HepG2 (cell line): ENCODE measurements at regions not wholly inside any gene's neighbourhood (a gene's known extent, or its start where the extent isn't known, plus 50 kb on each side); places are given as distances from the start of the nearest gene placed in this dataset.
A peak's percentile ranks its signal among the peaks of the same experiment; 100 is the strongest.

Experiments used
- ARNT ChIP-seq: fragments of 450-650 bp; IDR thresholded peaks from 2 replicates; pipeline ENCODE4 v1.6.1; 2017
- ARNTL ChIP-seq: sonication (generic); formaldehyde crosslinking; IDR thresholded peaks from 2 replicates; pipeline ENCODE4 v1.4.0; 2020; ENCODE audit warnings: mild to moderate bottlenecking, missing genetic modification reagents
- BCL6 ChIP-seq: IDR thresholded peaks from 2 replicates; pipeline ENCODE4 v1.6.1; 2016; ENCODE audit warnings: missing genetic modification reagents, missing compliant biosample characterization
- BRCA1 ChIP-seq: sonication (generic); formaldehyde crosslinking; IDR thresholded peaks from 2 replicates; pipeline ENCODE4 v1.4.0; 2020; ENCODE audit warnings: missing genetic modification reagents
- EP300 ChIP-seq, 3 experiments: sonication (generic) in 1 of 3; formaldehyde crosslinking in 1 of 3; IDR thresholded peaks; 2 replicates each; pipeline versions ENCODE4 v1.5.1 to v1.6.1; 2011 to 2020; ENCODE audit warnings: low read depth in 2 of 3, low read length in 2 of 3, borderline replicate concordance in 1 of 3, improper control_type of control experiment in 1 of 3, mild to moderate bottlenecking in 1 of 3, missing genetic modification reagents in 1 of 3, moderate library complexity in 1 of 3
- FOSL1 ChIP-seq: sonication (generic); formaldehyde crosslinking; IDR thresholded peaks from 2 replicates; pipeline ENCODE4 v1.9.0; 2021; ENCODE audit warnings: missing genetic modification reagents, borderline replicate concordance
- GATAD2A ChIP-seq: IDR thresholded peaks from 2 replicates; pipeline ENCODE4 v1.6.1; 2016
- GTF3A ChIP-seq: sonication (generic); formaldehyde crosslinking; conservative IDR thresholded peaks from 2 replicates; pipeline ENCODE4 v1.4.0; 2020; ENCODE audit warnings: mild to moderate bottlenecking, missing genetic modification reagents
- KAT7 ChIP-seq: IDR thresholded peaks from 2 replicates; pipeline ENCODE4 v1.6.1; 2018; ENCODE audit warnings: borderline replicate concordance, missing compliant biosample characterization
- KLF6 ChIP-seq: IDR thresholded peaks from 2 replicates; pipeline ENCODE4 v1.8.0; 2016; ENCODE audit warnings: missing biosample characterization, missing genetic modification reagents
- MED1 ChIP-seq: sonication (generic); formaldehyde crosslinking; IDR thresholded peaks from 2 replicates; pipeline ENCODE4 v1.4.0; 2020; ENCODE audit warnings: missing genetic modification reagents
- NFRKB ChIP-seq: fragments of 450-650 bp; IDR thresholded peaks from 2 replicates; pipeline ENCODE4 v1.6.1; 2017
- NPAS2 ChIP-seq: sonication (generic); formaldehyde crosslinking; IDR thresholded peaks from 2 replicates; pipeline ENCODE4 v1.8.0; 2022; ENCODE audit warnings: mild to moderate bottlenecking, missing genetic modification reagents, borderline replicate concordance
- PHF20 ChIP-seq: sonication (generic); formaldehyde crosslinking; IDR thresholded peaks from 2 replicates; pipeline ENCODE4 v1.5.0; 2020; ENCODE audit warnings: mild to moderate bottlenecking, missing genetic modification reagents
- POLR2AphosphoS5 ChIP-seq: IDR thresholded peaks from 2 replicates; pipeline ENCODE4 v1.6.1; 2012; ENCODE audit warnings: low read depth, low read length
- POLR2G ChIP-seq: fragments of 200-400 bp; formaldehyde crosslinking; IDR thresholded peaks from 2 replicates; pipeline ENCODE4 v1.6.1; 2018; ENCODE audit warnings: mild to moderate bottlenecking, low read depth, low read length, moderate library complexity
- PRPF4 ChIP-seq: fragments of 200-400 bp; formaldehyde crosslinking; IDR thresholded peaks from 2 replicates; pipeline ENCODE4 v1.6.1; 2016; ENCODE audit warnings: low read length, low read depth; ENCODE audit not compliant: poor library complexity, severe bottlenecking
- RARA ChIP-seq: IDR thresholded peaks from 2 replicates; pipeline ENCODE4 v1.6.1; 2016; ENCODE audit warnings: missing genetic modification reagents, missing compliant biosample characterization
- RBM22 ChIP-seq: fragments of 200-400 bp; formaldehyde crosslinking; optimal IDR thresholded peaks from 2 replicates; pipeline ENCODE3; 2017; ENCODE audit warnings: mild to moderate bottlenecking, low read length, moderate library complexity
- SAP130 ChIP-seq: IDR thresholded peaks from 2 replicates; pipeline ENCODE4 v1.6.1; 2016; ENCODE audit warnings: low read depth
- TAF1 ChIP-seq: sonication (generic); formaldehyde crosslinking; IDR thresholded peaks from 2 replicates; pipeline ENCODE4 v1.4.0; 2020; ENCODE audit warnings: missing genetic modification reagents
- TEAD3 ChIP-seq: optimal IDR thresholded peaks from 2 replicates; pipeline ENCODE3; 2016; ENCODE audit warnings: borderline replicate concordance
- YEATS2 ChIP-seq: sonication (generic); formaldehyde crosslinking; IDR thresholded peaks from 2 replicates; pipeline ENCODE4 v1.4.0; 2020; ENCODE audit warnings: missing genetic modification reagents, borderline replicate concordance
- ZKSCAN5 ChIP-seq: sonication (generic); formaldehyde crosslinking; IDR thresholded peaks from 2 replicates; pipeline ENCODE4 v1.5.1; 2020; ENCODE audit warnings: mild to moderate bottlenecking, missing genetic modification reagents
- ZNF121 ChIP-seq: sonication (generic); formaldehyde crosslinking; IDR thresholded peaks from 2 replicates; pipeline ENCODE4 v1.5.0; 2020; ENCODE audit warnings: mild to moderate bottlenecking, missing genetic modification reagents
- ZNF180 ChIP-seq: sonication (generic); formaldehyde crosslinking; IDR thresholded peaks from 2 replicates; pipeline ENCODE4 v1.4.0; 2020; ENCODE audit warnings: low read depth, missing genetic modification reagents, borderline replicate concordance
- ZNF251 ChIP-seq: sonication (generic); formaldehyde crosslinking; IDR thresholded peaks from 2 replicates; pipeline ENCODE4 v1.9.0; 2021; ENCODE audit warnings: mild to moderate bottlenecking, missing genetic modification reagents
- ZNF331 ChIP-seq: sonication (generic); formaldehyde crosslinking; IDR thresholded peaks from 2 replicates; pipeline ENCODE4 v1.4.0; 2020; ENCODE audit warnings: missing genetic modification reagents
- ZNF629 ChIP-seq: sonication (generic); formaldehyde crosslinking; conservative IDR thresholded peaks from 2 replicates; pipeline ENCODE4 v1.5.0; 2020; ENCODE audit warnings: missing genetic modification reagents
- TF ChIP-seq, protein P1 (sequence below): sonication (generic); formaldehyde crosslinking; IDR thresholded peaks from 2 replicates; pipeline ENCODE4 v1.5.1; 2020; ENCODE audit warnings: missing genetic modification reagents, mild to moderate bottlenecking, borderline replicate concordance
- TF ChIP-seq, protein P2 (sequence below): sonication (generic); formaldehyde crosslinking; IDR thresholded peaks from 2 replicates; pipeline ENCODE4 v1.4.0; 2020; ENCODE audit warnings: missing genetic modification reagents, borderline replicate concordance

DNA sequence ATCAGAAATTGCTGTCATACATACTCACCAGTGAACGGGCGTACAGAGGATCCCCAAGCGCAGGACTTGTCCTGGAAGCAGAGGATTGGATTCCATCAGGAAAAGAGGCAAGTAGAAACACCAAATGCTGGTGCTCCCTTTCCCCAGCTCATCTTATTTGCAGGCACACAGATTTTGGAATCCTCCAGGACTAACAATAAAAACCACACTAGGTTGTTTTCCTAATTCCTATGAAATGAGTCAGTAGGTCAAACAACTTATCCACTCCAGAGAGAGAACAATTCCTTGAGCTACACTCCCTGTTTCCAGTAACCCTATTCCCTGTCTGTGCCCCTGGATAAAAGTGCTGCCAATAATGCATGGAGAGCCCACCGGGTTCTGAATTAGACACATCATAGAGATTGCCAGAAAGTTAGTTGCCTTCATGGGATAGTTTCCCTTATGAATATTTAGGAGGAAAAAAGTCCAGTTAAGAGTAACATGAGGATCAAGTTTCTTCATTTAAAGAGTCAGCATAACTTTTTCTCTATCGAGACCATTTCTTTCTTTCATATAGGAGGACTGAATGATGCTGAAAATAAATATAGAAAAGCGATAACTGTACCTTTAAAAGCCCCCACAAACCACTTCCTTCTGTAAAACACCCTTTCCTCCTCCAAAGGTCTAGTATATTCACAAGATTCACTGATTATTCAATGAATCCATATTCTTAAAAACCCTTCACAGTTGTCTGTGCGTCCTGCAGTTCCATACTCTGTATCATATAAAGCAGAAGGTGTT is 178.3 kb upstream of the KLF14 start (continued):
- TF ChIP-seq ZNF121, result no peak
- TF ChIP-seq ZNF629 (CRISPR knock-in tag), result no peak
- TF ChIP-seq TEAD3, result peak; percentile 42
- peak in 1 of 2 experiments; percentile 52; a peak in 1 of 4 replicates for TF ChIP-seq EP300 (IDR thresholded peaks at IDR 0.05; ENCODE audit: low read depth in 2 of 2, low read length in 2 of 2)
- TF ChIP-seq EP300 (CRISPR knock-in tag; IDR thresholded peaks at IDR 0.05; ENCODE audit: borderline replicate concordance), result no peak
- no peak for TF ChIP-seq ARNT
- no peak for TF ChIP-seq GTF3A (CRISPR knock-in tag)
- TF ChIP-seq BCL6 (CRISPR knock-in tag), result peak; percentile 28; the same call in 1 of the 2 replicates
- TF ChIP-seq ZNF251, result no peak
- no peak for TF ChIP-seq YEATS2 (CRISPR knock-in tag)
- TF ChIP-seq RARA, result peak; percentile 25
- TF ChIP-seq, protein P1, sequence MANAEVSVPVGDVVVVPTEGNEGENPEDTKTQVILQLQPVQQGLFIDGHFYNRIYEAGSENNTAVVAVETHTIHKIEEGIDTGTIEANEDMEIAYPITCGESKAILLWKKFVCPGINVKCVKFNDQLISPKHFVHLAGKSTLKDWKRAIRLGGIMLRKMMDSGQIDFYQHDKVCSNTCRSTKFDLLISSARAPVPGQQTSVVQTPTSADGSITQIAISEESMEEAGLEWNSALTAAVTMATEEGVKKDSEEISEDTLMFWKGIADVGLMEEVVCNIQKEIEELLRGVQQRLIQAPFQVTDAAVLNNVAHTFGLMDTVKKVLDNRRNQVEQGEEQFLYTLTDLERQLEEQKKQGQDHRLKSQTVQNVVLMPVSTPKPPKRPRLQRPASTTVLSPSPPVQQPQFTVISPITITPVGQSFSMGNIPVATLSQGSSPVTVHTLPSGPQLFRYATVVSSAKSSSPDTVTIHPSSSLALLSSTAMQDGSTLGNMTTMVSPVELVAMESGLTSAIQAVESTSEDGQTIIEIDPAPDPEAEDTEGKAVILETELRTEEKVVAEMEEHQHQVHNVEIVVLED (CRISPR knock-in tag), result no peak
- TF ChIP-seq SAP130, result peak; percentile 47; the same call in 1 of the 2 replicates
- TF ChIP-seq, protein P2, sequence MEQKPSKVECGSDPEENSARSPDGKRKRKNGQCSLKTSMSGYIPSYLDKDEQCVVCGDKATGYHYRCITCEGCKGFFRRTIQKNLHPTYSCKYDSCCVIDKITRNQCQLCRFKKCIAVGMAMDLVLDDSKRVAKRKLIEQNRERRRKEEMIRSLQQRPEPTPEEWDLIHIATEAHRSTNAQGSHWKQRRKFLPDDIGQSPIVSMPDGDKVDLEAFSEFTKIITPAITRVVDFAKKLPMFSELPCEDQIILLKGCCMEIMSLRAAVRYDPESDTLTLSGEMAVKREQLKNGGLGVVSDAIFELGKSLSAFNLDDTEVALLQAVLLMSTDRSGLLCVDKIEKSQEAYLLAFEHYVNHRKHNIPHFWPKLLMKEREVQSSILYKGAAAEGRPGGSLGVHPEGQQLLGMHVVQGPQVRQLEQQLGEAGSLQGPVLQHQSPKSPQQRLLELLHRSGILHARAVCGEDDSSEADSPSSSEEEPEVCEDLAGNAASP, result 0 out of 2 replicates have a peak, but pooled peaks have one; percentile 9
- no peak for TF ChIP-seq BRCA1 (CRISPR knock-in tag)
- TF ChIP-seq NPAS2 (CRISPR knock-in tag), result no peak
- TF ChIP-seq ZNF331 (CRISPR knock-in tag), result no peak
- no peak for TF ChIP-seq ZNF180 (CRISPR knock-in tag)
- peak; percentile 49; the same call in 1 of the 2 replicates for TF ChIP-seq TAF1 (CRISPR knock-in tag)
- TF ChIP-seq MED1 (CRISPR knock-in tag), result peak; percentile 40; the same call in 1 of the 2 replicates
- no peak; the same call in 1 of the 2 replicates for TF ChIP-seq POLR2G
- TF ChIP-seq ARNTL (CRISPR knock-in tag), result no peak
- no peak; the same call in 1 of the 2 replicates for TF ChIP-seq POLR2AphosphoS5
- TF ChIP-seq GATAD2A (CRISPR knock-in tag), result 0 out of 2 replicates have a peak, but pooled peaks have one; percentile 12
- TF ChIP-seq NFRKB, result no peak
- no peak for TF ChIP-seq ZKSCAN5 (CRISPR knock-in tag)
- TF ChIP-seq RBM22, result peak; percentile 75
- no peak for TF ChIP-seq PRPF4
- no peak for TF ChIP-seq PHF20 (CRISPR knock-in tag)
- TF ChIP-seq KLF6 (CRISPR knock-in tag), result 0 out of 2 replicates have a peak, but pooled peaks have one; percentile 22
- TF ChIP-seq FOSL1 (CRISPR knock-in tag), result peak; percentile 63; the same call in 1 of the 2 replicates
- TF ChIP-seq KAT7 (CRISPR knock-in tag), result peak; percentile 41; the same call in 1 of the 2 replicates
